Smooth muscle cell (in vitro differentiated cells): ENCODE measurements at regions not wholly inside any gene's neighbourhood (a gene's known extent, or its start where the extent isn't known, plus 50 kb on each side); places are given as distances from the start of the nearest gene placed in this dataset.

ENCODE experiments used
- DNase-seq: peaks from one replicate; lab custom pipeline; 2025; ENCODE audit not compliant: unreplicated experiment; lab: John Stamatoyannopoulos, UW
- H2AFZ ChIP-seq: fragments of 200-600 bp; sonication (generic); 2 replicates; pipeline ENCODE4 v1.6.0; 2016; ENCODE audit warnings: antibody characterized with exemption, low read depth, mild to moderate bottlenecking
- H3F3A ChIP-seq: fragments of 200-600 bp; sonication (generic); 2 replicates; pipeline ENCODE4 v1.6.0; 2017; ENCODE audit warnings: antibody characterized with exemption, low read depth
- H3K27ac ChIP-seq: fragments of 200-600 bp; sonication (generic); 2 replicates; pipeline ENCODE4 v1.5.1; 2016; ENCODE audit warnings: low read depth, mild to moderate bottlenecking
- H3K27me3 ChIP-seq: fragments of 200-600 bp; sonication (generic); 2 replicates; pipeline ENCODE4 v1.6.1; 2016; ENCODE audit warnings: low read depth, mild to moderate bottlenecking
- H3K36me3 ChIP-seq: fragments of 200-600 bp; sonication (generic); 2 replicates; pipeline ENCODE4 v1.5.1; 2016; ENCODE audit warnings: low read depth
- H3K4me1 ChIP-seq: fragments of 200-600 bp; sonication (generic); 2 replicates; pipeline ENCODE4 v1.5.1; 2016; ENCODE audit warnings: low read depth
- H3K4me2 ChIP-seq: fragments of 200-600 bp; sonication (generic); 2 replicates; pipeline ENCODE4 v1.6.0; 2016; ENCODE audit warnings: mild to moderate bottlenecking
- H3K4me3 ChIP-seq: fragments of 200-600 bp; sonication (generic); 2 replicates; pipeline ENCODE4 v1.5.1; 2016; ENCODE audit warnings: mild to moderate bottlenecking
- H3K79me2 ChIP-seq: fragments of 200-600 bp; sonication (generic); 2 replicates; pipeline ENCODE4 v1.6.0; 2016; ENCODE audit warnings: low read depth, mild to moderate bottlenecking
- H3K9ac ChIP-seq: fragments of 200-600 bp; sonication (generic); 2 replicates; pipeline ENCODE4 v1.6.0; 2016; ENCODE audit warnings: low read depth
- H3K9me3 ChIP-seq: fragments of 200-600 bp; sonication (generic); replicated peaks from 2 replicates; pipeline ENCODE4 v1.5.1; 2016; ENCODE audit warnings: low read depth
- H4K20me1 ChIP-seq: fragments of 200-600 bp; sonication (generic); 2 replicates; pipeline ENCODE4 v1.6.0; 2016; ENCODE audit warnings: low read depth
- WGBS: methylation state at CpG from one replicate; pipeline ENCODE4 v1.1.7; 2016; ENCODE audit warnings: low lambda C conversion rate; 5-methylcytosine and 5-hydroxymethylcytosine counted together
- TF ChIP-seq, protein P1 (sequence below): fragments of 200-600 bp; sonication (generic); IDR thresholded peaks from 2 replicates; pipeline ENCODE4 v1.5.1; 2017; ENCODE audit warnings: borderline replicate concordance, mild to moderate bottlenecking, antibody characterized with exemption; ENCODE audit not compliant: insufficient read depth, poor library complexity, severe bottlenecking

DNA sequence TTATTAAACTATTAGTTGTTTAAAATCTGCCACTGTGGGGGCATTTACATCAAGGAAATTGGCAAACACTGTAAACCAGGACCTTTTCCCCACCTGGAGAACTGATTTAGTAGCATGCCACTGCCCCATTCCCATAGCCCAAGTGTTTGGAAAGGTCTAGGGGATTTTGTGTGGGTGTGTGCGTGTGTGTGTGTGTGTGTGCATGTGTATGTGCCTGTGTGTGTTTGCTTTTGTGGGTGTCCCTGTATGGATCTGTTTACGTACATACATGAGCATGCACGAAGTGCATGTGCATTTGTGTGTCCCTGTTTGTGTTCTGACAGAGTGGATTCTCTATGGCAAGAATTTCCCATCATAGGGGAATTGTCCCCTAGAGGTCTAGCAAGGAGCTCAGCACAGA, 62.7 kb upstream of the LMO1 start:
- Histone ChIP-seq H2AFZ (no peak overlapping the region), H3K27me3 (no peaks in the 10 kb centered on the region), H3K4me1 (peaks cover 10% of the 10 kb centered on the region), H3K9me3 (no peaks in the 10 kb centered on the region), H3K4me3 (no peak overlapping the region), H4K20me1 (no peaks in the 10 kb centered on the region), H3K9ac (no peak overlapping the region), H3K4me2 (no peak overlapping the region), H3K79me2 (no peaks in the 10 kb centered on the region), H3K36me3 (no peaks in the 10 kb centered on the region), H3F3A (no peaks in the 10 kb centered on the region), H3K27ac (no peak overlapping the region)
- TF ChIP-seq, protein P1, sequence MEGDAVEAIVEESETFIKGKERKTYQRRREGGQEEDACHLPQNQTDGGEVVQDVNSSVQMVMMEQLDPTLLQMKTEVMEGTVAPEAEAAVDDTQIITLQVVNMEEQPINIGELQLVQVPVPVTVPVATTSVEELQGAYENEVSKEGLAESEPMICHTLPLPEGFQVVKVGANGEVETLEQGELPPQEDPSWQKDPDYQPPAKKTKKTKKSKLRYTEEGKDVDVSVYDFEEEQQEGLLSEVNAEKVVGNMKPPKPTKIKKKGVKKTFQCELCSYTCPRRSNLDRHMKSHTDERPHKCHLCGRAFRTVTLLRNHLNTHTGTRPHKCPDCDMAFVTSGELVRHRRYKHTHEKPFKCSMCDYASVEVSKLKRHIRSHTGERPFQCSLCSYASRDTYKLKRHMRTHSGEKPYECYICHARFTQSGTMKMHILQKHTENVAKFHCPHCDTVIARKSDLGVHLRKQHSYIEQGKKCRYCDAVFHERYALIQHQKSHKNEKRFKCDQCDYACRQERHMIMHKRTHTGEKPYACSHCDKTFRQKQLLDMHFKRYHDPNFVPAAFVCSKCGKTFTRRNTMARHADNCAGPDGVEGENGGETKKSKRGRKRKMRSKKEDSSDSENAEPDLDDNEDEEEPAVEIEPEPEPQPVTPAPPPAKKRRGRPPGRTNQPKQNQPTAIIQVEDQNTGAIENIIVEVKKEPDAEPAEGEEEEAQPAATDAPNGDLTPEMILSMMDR: no peak
- WGBS: 64% methylated on average over 3 of the region's 3 CpGs
- no peak for DNase-seq

DNA sequence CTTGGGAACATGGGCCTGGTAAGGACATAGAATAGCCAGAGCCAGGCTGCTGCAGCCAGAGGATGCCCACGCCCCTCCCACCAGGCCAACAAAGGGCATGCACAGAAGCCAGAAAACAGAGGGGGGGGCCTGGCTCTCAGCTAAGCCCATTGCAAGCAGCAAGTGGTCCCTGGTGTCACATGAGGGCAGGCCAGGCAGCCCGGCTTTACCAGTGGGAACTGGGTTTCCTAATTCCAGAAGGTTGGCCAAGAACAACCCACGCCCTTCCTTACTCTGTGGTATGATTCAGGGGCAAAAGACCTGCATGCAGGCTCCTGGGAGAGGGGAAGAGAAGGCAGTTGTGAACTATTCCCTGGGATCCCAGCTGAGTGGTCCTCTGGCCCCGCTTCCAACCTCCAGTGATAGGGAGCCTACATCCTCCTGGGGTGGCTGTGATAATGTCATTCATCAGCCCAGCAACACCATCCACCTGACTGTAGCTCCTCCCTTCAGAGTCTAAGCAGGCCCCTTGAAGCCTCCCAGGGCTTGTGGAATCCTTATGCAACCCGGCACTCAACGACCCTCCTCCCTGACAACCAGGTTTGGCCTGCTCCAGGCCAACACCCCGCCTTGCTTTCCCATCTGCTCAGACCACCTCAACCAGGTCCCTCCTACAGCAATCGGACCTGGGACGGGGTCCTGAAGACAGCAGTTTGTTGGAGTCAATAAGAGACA, 62.1 kb upstream of the LMO1 start:
- Histone ChIP-seq H4K20me1 (no peaks in the 10 kb centered on the region), H3F3A (no peaks in the 10 kb centered on the region), H3K27ac (no peak overlapping the region), H3K27me3 (no peaks in the 10 kb centered on the region), H3K9ac (no peak overlapping the region), H3K4me1 (peaks cover 10% of the 10 kb centered on the region), H3K79me2 (no peaks in the 10 kb centered on the region), H3K9me3 (no peaks in the 10 kb centered on the region), H3K36me3 (no peaks in the 10 kb centered on the region), H2AFZ (no peak overlapping the region), H3K4me3 (no peak overlapping the region), H3K4me2 (no peak overlapping the region)
- DNase-seq: no peak
- 75% methylated on average over 9 of the region's 9 CpGs for WGBS
- TF ChIP-seq, protein P1: no peak

DNA sequence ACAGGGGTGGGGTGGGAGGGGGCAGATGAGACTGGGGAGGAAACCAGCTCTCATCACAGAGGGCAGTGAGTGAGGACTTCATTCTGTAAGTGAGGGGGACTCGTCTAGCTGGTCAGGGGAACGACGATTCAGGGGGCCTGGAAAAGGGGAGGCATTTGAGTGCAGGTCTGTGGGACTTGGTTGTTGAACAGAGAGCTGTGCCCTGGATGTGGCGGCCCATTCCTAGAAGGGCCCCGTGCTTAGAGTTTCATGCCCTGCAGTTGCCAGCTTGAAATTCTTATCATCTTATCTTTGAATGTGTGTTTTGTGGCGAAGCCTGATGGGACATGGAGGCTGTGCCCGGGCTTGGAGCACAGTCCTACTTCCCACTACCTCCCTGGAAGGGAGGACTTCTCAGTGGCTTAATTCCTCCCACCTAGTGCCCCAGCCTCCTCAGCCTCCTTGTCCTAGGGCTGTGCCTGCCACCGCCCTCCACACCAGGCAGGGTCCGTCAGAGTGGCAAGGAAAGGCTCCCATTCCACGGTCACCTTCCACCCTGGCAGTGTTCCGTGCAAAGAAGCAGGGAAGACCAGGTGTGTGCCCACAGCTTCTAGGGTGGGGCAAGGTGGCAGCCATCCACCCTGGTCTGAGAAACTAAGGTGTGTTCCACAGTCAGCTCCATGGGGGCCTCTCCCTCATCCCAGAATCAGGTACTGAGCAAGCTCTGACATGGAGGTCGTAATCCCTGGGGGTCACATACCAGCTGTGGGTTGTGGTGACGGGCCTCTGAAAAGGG, 59.7 kb upstream of the LMO1 start:
- Histone ChIP-seq H3K4me2 (no peak overlapping the region), H2AFZ (no peak overlapping the region), H3K9ac (no peak overlapping the region), H3K79me2 (no peaks in the 10 kb centered on the region), H3K4me1 (no peaks in the 10 kb centered on the region), H3K4me3 (no peak overlapping the region), H3F3A (no peaks in the 10 kb centered on the region), H4K20me1 (no peaks in the 10 kb centered on the region), H3K9me3 (no peaks in the 10 kb centered on the region), H3K36me3 (no peaks in the 10 kb centered on the region), H3K27me3 (no peaks in the 10 kb centered on the region), H3K27ac (no peak overlapping the region)
- 91% methylated on average over 13 of the region's 13 CpGs for WGBS
- TF ChIP-seq, protein P1: no peak
- no peak for DNase-seq
